ENCODE measurements at regions not wholly inside any gene's neighbourhood (a gene's known extent, or its start where the extent isn't known, plus 50 kb on each side); places are given as distances from the start of the nearest gene placed in this dataset.

DNA sequence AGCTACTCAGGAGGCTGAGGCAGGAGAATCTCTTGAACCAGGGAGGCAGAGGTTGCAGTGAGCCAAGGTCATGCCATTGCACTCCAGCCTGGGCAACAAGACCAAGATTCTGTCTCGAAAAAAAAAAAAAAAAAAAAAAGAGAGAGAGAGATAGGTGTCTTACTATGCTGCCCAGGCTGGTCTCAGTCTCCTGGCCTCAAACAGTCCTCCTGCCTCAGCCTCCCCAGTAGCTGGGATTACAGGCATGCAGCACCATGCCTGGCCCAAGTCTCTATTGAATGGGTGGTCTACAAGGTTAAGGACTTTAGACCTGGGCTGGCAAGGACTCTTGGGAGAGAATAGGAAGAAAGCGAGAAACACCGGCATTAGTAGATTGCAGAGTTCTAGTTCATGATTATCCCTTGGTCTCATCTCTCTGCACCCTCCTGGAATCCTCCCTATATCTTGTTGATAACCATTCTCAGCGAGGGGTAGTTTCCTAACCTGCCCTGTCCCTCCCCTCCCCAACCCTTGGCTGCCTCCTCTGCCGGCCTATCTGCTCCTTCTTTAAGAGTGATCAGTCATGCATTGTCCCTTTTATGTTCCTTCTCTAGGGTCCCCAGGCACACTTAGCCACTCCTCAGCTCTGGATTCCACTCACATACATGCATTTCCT, 128.1 kb upstream of the MAP1LC3B2 start:
- TF ChIP-seq, protein P1, sequence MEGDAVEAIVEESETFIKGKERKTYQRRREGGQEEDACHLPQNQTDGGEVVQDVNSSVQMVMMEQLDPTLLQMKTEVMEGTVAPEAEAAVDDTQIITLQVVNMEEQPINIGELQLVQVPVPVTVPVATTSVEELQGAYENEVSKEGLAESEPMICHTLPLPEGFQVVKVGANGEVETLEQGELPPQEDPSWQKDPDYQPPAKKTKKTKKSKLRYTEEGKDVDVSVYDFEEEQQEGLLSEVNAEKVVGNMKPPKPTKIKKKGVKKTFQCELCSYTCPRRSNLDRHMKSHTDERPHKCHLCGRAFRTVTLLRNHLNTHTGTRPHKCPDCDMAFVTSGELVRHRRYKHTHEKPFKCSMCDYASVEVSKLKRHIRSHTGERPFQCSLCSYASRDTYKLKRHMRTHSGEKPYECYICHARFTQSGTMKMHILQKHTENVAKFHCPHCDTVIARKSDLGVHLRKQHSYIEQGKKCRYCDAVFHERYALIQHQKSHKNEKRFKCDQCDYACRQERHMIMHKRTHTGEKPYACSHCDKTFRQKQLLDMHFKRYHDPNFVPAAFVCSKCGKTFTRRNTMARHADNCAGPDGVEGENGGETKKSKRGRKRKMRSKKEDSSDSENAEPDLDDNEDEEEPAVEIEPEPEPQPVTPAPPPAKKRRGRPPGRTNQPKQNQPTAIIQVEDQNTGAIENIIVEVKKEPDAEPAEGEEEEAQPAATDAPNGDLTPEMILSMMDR (IDR thresholded peaks at IDR 0.05; ENCODE audit: low read depth, low read length, missing input control), result no peak
- TF ChIP-seq SP1 (IDR thresholded peaks at IDR 0.05) (no peak), RAD21 (IDR thresholded peaks at IDR 0.05) (no peak), TAF1 (conservative IDR thresholded peaks at IDR 0.05) (no peak), EGR1 (IDR thresholded peaks at IDR 0.05; ENCODE audit: low read depth in 2 of 2) (no peak), YY1 (IDR thresholded peaks at IDR 0.05) (no peak), GABPA (IDR thresholded peaks at IDR 0.05 in 1 of 2, conservative IDR thresholded peaks at IDR 0.05 in 1 of 2) (no peak), RXRA (IDR thresholded peaks at IDR 0.05) (no peak)
- TF ChIP-seq, protein P2, sequence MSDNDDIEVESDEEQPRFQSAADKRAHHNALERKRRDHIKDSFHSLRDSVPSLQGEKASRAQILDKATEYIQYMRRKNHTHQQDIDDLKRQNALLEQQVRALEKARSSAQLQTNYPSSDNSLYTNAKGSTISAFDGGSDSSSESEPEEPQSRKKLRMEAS (IDR thresholded peaks at IDR 0.05), result no peak
- TF ChIP-seq, protein P3, sequence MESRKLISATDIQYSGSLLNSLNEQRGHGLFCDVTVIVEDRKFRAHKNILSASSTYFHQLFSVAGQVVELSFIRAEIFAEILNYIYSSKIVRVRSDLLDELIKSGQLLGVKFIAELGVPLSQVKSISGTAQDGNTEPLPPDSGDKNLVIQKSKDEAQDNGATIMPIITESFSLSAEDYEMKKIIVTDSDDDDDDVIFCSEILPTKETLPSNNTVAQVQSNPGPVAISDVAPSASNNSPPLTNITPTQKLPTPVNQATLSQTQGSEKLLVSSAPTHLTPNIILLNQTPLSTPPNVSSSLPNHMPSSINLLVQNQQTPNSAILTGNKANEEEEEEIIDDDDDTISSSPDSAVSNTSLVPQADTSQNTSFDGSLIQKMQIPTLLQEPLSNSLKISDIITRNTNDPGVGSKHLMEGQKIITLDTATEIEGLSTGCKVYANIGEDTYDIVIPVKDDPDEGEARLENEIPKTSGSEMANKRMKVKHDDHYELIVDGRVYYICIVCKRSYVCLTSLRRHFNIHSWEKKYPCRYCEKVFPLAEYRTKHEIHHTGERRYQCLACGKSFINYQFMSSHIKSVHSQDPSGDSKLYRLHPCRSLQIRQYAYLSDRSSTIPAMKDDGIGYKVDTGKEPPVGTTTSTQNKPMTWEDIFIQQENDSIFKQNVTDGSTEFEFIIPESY (IDR thresholded peaks at IDR 0.05), result no peak
